ENCODE measurements at regions not wholly inside any gene's neighbourhood (a gene's known extent, or its start where the extent isn't known, plus 50 kb on each side); places are given as distances from the start of the nearest gene placed in this dataset.
"Not testable (repeated sequence)": the region's sequence is repeated elsewhere in the genome, so short reads cannot be mapped to it uniquely, and the experiment has no call there.

DNA sequence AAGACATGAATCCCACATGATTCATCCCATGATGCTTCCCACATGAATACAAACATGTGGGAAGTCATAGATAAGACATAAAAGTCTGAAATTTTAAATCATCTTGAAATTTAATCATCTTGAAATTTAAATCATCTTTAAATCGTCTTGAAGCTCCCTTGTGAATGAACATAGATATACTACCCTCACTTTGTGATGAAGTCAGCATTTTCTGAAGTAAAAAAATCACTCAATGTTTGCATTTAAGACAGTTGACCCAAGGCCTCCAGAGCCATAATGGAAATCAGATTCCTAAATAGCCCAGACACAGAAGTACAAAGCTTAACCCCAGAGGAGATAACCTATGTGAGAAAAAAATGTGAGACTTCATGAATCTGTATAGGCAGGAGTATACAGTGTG, 279.4 kb downstream of the ZBBX start:
- DNase-seq = no peak

- no peak for DNase-seq
These were observed 279.9 kb downstream of the ZBBX start for GRCh38 chr3:167100200-167100599.

DNA sequence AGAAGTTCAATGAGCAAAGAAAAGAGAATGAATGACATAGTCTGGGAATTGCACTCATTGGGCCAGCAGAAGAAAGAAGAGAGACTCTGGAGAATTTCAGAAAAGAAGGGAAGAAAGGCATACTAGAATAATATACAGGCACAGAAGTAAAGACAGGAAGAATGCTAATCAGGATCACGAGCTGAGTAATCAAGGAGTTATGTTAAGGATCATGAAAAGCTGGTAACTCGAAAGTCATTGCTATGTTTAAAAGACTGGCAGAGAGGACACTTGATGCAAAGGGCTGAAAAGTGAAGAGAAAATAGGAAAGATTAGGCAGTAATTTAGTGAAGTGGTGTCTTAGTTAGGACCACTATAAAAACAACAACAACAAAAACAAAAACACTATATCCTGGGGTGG, 284.1 kb downstream of the ZBBX start:
- no peak for DNase-seq

GRCh38 chr3:167094632-167095031, 285.5 kb downstream of the ZBBX start:
- no peak for DNase-seq

DNA sequence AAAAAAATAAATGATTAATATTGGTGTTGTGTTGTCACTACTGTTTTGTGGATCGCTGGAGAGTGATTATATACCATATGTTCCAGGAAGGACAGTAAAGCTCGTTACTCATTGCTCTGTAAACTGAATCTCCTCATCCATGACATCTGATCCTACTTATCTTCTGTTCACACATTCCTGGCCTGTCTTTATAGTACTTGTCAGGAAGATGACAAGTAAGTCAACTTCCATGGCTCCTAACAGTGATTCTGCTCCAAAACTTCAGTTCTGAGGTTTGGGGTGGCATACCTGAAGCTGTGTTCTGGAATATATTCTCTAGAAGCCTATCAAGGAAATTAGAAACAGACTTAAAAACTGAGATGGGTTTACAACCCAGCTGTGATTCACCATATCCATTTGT, 288.9 kb downstream of the ZBBX start:
- no peak for DNase-seq

- DNase-seq = peak; percentile 33
These were observed 295.6 kb downstream of the ZBBX start for GRCh38 chr3:167084545-167084944.

- DNase-seq = peak; percentile 72
These were observed 302.0 kb downstream of the ZBBX start for GRCh38 chr3:167078070-167078622.

- peak; percentile 90 for DNase-seq
These were observed 312.3 kb downstream of the ZBBX start for GRCh38 chr3:167067787-167068161.

- DNase-seq = peak; percentile 99
These were observed 312.9 kb downstream of the ZBBX start for GRCh38 chr3:167066977-167067786.

GRCh38 chr3:167057581-167057980, 322.5 kb downstream of the ZBBX start:
- no peak for DNase-seq

DNA sequence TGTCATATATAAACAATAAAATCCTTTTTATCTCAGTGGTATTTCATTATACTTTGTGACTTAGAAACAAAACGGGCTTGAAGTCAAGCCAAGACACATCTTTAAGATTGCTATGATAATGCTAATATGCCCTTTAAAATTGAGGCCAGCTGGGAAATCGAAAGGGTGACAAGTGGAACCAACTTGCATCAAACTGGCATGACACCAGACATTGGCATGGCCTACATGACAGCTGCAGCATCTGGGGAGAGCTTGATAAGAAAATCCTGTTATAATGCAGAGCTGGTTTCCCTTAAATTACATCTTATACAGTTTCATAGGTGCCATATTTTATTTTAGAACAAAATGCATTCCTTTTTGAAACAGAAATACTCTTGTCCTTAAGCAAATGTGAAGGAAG, 325.2 kb downstream of the ZBBX start:
- no peak for DNase-seq

DNA sequence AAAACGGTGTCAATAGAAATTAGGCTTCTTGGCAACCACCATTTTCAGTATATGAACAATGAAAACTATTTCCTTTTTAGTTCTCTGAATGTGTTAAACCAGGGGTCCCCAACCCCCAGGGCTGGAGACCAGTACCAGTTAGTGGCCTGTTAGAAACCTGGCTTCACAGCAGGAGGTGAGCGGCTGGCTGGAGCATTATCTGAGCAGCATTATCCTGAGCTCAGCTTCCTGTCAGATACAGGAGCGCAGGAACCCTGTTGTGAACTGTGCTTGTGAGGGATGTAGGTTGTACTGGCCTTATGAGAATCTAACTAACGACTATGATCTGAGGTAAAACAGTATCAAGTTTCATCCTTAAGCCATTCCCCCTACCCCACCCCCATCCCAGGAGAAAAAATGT, 328.7 kb downstream of the ZBBX start:
- DNase-seq = no peak

DNA sequence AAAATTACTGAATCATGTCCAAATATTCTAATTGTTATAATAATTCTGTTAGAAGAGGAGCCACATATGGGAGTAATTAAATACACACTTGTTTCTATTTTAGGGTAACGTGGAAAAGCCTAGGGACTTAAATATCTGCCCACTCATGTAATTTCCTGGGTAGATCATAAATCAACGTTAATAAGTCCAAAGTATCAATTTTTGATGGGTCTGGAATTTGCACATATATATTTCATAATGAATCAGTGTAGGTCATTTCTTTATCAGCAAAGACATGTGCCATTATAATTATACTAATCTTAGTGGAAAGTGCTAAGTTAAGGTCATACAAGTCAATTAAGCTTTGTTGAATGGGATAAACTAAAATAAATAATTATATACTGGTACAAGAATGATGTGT, 346.2 kb downstream of the ZBBX start:
- DNase-seq = no peak

- peak; percentile 65 for DNase-seq
These were observed 347.7 kb downstream of the ZBBX start for GRCh38 chr3:167032267-167032876.

DNA sequence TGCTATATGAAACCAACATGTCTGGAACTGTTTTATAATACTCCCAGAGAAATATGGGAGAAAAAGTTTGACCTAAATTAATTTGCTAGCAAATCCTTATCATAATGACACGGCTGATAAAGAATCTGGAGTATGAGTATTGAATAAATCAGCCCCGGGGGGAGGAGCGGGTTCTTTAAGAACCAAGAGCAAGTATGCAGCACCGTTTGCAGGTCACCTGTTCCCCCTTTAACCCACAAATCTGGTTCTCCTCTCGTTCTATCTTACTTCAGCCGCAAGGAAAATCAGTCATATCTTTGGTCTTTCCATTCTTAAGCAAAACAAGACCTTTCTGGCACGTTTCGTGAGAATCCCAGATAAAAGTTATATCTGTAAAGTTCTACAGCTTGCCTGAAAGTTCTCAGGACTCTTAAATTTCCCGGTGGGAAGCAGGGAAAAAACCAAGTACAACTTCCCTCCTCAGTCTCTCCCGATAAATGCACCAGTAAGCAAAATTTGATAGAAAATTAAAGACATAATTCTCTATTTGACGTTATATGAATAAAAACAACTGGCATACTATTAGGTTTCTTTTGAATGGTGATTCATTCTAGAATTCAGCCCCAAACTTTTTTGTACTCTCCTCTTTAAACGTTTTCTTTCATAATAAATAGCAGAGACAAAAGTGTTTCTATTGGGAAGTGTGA, 348.6 kb downstream of the ZBBX start:
- DNase-seq = no peak

DNA sequence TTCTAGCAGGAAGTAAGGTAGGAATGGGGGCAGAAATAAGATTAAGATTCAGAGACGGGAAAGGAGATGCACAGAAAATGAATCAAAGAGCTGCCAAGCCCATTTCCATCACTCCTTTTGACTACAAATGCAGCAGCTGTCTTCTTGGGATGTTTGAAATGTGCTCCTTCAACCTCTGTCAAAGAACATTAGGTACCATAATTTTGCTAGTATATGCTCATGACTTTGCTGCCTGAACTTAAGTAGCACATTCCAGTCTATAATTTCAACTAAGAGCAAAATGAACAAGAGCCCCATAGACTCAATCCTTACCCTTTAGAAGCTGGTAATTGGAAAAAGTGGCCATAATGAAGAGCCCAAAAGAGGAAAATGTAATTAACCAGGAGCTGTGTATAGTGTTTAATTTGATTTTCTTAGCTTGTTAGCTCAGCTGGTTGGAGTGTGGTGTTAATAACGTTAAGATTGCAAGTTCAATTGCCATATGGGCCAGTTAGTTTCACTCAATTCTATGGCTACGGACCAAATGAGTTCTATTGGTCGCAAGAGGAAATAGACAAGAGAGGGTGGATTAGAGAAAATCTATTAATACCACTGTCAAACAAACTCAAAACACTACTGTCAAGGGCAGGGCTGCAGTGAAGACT, 349.9 kb downstream of the ZBBX start:
- no peak for DNase-seq

GRCh38 chr3:167019503-167019902, 360.6 kb downstream of the ZBBX start:
- not testable (repeated sequence) for DNase-seq

DNA sequence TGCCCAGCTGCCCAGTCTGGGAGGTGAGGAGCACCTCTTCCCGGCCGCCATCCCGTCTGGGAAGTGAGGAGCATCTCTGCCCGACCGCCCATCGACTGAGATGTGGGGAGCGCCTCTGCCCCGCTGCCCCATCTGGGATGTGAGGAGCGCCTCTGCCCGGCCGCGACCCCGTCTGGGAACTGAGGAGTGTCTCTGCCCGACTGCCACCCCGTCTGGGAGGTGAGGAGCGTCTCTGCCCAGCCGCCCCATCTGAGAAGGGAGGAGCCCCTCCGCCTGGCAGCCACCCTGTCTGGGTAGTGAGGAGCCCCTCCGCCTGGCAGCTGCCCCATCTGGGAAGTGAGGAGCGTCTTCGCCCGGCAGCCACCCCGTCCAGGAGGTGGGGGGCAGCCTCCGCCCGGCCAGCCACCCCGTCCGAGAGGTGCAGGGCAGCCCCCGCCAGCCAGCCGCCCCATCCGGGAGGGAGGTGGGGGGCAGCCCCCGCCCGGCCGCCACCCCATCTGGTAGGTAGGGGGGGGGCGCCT, 361.4 kb downstream of the ZBBX start:
- not testable (repeated sequence) for DNase-seq

- DNase-seq = no peak
These were observed 367.4 kb downstream of the ZBBX start for GRCh38 chr3:167012691-167013090.

DNA sequence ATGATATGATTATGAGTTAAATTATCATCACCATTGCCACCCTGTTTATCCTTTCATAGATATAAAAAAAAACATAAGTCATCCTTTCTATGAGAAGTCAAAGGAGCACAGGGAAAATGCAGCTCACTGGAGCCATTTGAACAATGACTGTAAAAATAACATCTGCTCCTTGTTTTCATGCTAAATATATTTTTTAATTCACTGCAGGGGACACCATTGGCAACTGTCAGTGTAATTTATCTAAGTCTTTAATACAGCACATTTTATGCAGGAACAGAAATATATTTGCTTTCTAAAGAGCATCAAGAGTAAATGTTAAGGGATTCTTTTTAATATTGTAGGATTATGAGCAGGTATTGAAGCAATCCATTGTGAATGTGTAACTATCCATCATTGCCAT, 371.3 kb downstream of the ZBBX start:
- no peak for DNase-seq

DNA sequence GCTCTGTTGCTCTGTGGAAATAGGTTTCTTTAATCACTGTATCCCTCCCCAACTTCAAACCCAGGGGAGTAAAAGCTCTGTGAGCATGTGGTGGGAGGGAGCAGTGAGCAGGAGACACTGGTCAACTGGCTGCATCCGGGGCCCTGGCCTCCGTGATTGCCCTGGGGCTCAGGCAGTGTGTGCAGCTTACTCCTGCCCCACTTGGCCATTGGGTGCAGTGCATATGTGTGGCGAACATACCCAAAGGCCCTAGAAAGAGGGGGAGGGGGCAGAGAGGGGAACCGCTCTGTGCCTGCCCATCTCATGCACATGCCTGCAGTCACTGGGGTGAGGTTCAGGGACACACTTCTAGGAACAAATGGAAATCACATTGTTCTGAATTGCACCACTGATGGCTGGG, 378.7 kb downstream of the ZBBX start:
- no peak for DNase-seq

DNA sequence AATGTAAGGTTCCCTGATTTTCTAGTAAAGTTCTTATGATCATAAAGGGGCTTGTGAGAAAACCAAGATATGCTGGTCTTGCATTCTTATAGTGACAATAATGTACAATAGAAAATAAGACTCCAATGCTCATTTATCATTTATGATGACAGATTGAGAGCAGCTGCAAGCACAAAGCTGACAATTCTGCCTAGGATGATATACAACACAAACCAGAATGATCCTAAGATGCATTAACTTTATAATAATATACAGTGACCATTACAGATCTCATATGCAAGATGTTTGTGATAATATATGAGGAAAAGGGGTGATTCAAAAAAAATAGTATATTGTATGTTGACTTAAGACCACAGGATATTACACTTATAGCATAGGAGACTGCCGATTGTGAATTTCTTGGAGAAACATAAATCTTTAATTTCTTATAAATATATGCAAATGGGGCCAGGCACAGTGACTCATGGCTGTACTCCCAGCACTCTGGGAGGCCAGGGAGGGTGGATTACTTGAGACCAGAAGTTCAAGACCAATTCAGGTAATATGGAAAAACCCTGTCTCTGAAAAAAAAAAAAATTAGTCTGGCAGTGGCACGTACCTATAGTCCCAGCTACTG, 387.0 kb downstream of the ZBBX start:
- no peak for DNase-seq

DNA sequence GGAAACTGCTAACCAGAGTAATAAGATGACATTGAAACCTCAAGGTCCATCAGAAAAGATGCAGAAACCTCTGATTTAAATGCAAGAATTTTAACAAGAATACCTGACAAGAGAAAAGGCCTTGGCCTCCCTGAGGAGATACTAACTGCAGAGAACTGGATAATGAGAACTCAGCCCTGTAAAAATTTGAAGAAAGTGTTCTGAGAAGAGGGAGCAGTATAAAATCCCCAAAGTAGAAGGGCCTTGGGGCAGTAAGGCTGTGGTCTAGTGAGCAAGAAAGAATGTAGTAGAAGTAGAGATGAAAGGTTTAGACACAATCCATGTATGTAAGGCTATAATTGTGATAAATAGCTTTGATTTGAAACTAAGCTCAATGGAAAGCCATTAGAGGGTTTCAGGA, 394.1 kb downstream of the ZBBX start:
- DNase-seq = no peak

All from RPMI8226 (cell line).